ENCODE measurements at regions not wholly inside any gene's neighbourhood (a gene's known extent, or its start where the extent isn't known, plus 50 kb on each side); places are given as distances from the start of the nearest gene placed in this dataset.

DNA sequence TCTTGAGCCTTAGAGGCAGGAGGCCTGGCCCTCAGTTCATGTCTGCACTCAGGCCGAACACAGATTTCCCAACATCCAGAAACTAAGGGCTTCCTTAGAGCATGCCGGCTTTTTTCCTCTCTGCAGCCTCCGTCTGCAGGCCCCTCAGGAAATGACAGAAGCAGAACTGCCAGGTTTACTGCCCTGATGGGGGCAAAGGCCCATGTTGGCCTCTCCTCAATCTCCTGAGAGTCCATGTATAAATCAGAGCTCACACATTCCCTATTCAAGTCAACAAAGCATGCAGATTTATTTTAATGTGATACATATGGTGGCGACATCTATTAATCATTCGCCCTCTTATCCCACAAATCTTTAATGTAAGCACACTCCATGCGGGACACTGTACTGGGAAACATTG is 475.6 kb upstream of the HS6ST1 start:
- ChIA-PET CTCF (ENCODE audit: low intra/inter-chr PET ratio) (no interaction called here), POLR2A (no interaction called here)
- no peaks in the 10 kb centered on the region for H3K9me3 ChIP-seq (replicated peaks; ENCODE audit: control insufficient read depth, insufficient read depth, low read depth, low read length)
- no peaks in the 10 kb centered on the region for H3K36me3 ChIP-seq (ENCODE audit: control insufficient read depth, insufficient read depth, low read length)
- H3K4me2 ChIP-seq (ENCODE audit: insufficient read depth, low read length) = no peak overlapping the region
- WGBS (ENCODE audit: insufficient coverage, low coverage, missing lambda C conversion rate) = 0% methylated on average over 5 of the region's 6 CpGs
- no peaks in the 10 kb centered on the region for H3K4me1 ChIP-seq (replicated peaks in 1 of 2; ENCODE audit: control insufficient read depth in 2 of 2, insufficient read depth in 2 of 2, low read length in 2 of 2)
- DNase-seq (ENCODE audit: extremely low read depth in 1 of 4, low spot score in 3 of 4) (no peak), FAIRE-seq (no peak), ATAC-seq (no peak)
- intact Hi-C loops (cut with micrococcal nuclease) = no loop called here
- peaks cover 3% of the 10 kb centered on the region for H3K9me1 ChIP-seq (ENCODE audit: control insufficient read depth, insufficient read depth, low read length)
- H3K79me2 ChIP-seq (ENCODE audit: control insufficient read depth, insufficient read depth, low read length) = no peaks in the 10 kb centered on the region
- BruUV-seq (replicated peaks) = no TSS peak
- H3K4me3 ChIP-seq = no peak overlapping the region
- no peak for TF ChIP-seq PHTF2 (CRISPR knock-in tag; IDR thresholded peaks at IDR 0.05)
- no peak for TF ChIP-seq PTRF (tag; IDR thresholded peaks at IDR 0.05)
- TF ChIP-seq PTTG1 (tag; IDR thresholded peaks at IDR 0.05; ENCODE audit: low read depth) = no peak
- no peak for TF ChIP-seq U2AF2 (optimal IDR thresholded peaks at IDR 0.05; ENCODE audit: low read depth, low read length)
- TF ChIP-seq, protein P1, sequence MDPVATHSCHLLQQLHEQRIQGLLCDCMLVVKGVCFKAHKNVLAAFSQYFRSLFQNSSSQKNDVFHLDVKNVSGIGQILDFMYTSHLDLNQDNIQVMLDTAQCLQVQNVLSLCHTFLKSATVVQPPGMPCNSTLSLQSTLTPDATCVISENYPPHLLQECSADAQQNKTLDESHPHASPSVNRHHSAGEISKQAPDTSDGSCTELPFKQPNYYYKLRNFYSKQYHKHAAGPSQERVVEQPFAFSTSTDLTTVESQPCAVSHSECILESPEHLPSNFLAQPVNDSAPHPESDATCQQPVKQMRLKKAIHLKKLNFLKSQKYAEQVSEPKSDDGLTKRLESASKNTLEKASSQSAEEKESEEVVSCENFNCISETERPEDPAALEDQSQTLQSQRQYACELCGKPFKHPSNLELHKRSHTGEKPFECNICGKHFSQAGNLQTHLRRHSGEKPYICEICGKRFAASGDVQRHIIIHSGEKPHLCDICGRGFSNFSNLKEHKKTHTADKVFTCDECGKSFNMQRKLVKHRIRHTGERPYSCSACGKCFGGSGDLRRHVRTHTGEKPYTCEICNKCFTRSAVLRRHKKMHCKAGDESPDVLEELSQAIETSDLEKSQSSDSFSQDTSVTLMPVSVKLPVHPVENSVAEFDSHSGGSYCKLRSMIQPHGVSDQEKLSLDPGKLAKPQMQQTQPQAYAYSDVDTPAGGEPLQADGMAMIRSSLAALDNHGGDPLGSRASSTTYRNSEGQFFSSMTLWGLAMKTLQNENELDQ (CRISPR knock-in tag; IDR thresholded peaks at IDR 0.05; ENCODE audit: borderline replicate concordance) = no peak
- no peak for TF ChIP-seq TARDBP (IDR thresholded peaks at IDR 0.05)
- no peak for TF ChIP-seq CXXC5 (CRISPR knock-in tag; IDR thresholded peaks at IDR 0.05)
- TF ChIP-seq SP1 (CRISPR knock-in tag; IDR thresholded peaks at IDR 0.05) = no peak
- no peak for TF ChIP-seq SMARCA4 (IDR thresholded peaks at IDR 0.05)
- TF ChIP-seq, protein P2, sequence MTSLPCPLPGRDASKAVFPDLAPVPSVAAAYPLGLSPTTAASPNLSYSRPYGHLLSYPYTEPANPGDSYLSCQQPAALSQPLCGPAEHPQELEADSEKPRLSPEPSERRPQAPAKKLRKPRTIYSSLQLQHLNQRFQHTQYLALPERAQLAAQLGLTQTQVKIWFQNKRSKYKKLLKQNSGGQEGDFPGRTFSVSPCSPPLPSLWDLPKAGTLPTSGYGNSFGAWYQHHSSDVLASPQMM (CRISPR knock-in tag; IDR thresholded peaks at IDR 0.05) = no peak
- H3K27ac ChIP-seq (ENCODE audit: extremely low read depth, low read depth, low read length) = no peak overlapping the region
- H4K20me1 ChIP-seq (replicated peaks; ENCODE audit: control insufficient read depth, insufficient read depth, low read length) = no peaks in the 10 kb centered on the region
- in situ Hi-C loops (cut with MboI) = no loop called here
- no peak overlapping the region for H3K9ac ChIP-seq (ENCODE audit: insufficient read depth in 1 of 2, low read depth in 2 of 2, low read length in 2 of 2)
- peaks cover 7 to 31% of the 10 kb centered on the region in 2 experiments; a peak in 3 of 5 replicates for H3K27me3 ChIP-seq (ENCODE audit: control insufficient read depth in 2 of 2, insufficient read depth in 2 of 2, low read length in 2 of 2)
- H2AFZ ChIP-seq (ENCODE audit: low read depth, low read length) = no peak overlapping the region
